Dermis blood vessel endothelial cell (primary cell): ENCODE measurements at regions not wholly inside any gene's neighbourhood (a gene's known extent, or its start where the extent isn't known, plus 50 kb on each side); places are given as distances from the start of the nearest gene placed in this dataset.

ENCODE experiments used
- DNase-seq: peaks from one replicate; pipeline ENCODE4 v3.0.0; 2010

DNA sequence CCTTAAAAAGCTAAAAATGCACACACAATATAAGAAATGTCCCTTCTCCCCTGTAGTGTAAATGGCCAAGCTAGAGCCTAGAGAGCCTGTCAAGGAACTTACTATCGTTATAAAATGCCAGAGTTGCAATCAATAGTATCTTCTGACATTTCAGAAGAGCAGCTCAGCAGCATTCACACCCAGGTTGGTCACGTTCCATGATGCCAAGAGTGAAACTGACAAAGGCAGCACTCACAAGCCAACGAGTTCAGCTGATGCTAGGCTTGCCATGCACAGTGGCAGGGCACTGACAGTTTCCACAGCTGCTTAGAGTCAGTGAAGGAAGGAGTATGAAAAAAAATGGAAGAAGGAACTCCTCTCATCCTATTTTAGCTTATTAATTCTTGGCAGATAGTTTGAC is 331.4 kb upstream of the CCDC54 start:
- no peak for DNase-seq

GRCh38 chr3:107055181-107055942 is 321.9 kb upstream of the CCDC54 start:
- no peak for DNase-seq

DNA sequence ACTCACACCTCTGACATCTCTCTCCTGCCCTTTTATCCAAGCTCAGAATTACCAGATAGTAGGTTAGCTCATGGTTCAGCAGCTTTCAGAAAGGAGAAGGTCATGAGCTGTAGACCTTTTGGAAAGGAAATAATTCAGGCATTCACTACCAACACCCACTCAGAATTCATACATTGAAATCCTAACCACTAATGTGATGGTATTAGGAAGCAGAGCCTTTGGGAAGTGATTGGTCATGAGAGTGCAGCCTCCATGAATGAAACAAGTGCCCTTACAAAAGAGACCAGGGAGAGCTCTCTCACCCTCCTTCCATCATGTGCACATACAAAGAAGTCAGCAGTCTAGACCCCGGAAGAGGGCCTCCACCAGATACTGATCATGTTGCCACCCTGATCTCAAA is 315.8 kb upstream of the CCDC54 start:
- DNase-seq, result no peak

DNA sequence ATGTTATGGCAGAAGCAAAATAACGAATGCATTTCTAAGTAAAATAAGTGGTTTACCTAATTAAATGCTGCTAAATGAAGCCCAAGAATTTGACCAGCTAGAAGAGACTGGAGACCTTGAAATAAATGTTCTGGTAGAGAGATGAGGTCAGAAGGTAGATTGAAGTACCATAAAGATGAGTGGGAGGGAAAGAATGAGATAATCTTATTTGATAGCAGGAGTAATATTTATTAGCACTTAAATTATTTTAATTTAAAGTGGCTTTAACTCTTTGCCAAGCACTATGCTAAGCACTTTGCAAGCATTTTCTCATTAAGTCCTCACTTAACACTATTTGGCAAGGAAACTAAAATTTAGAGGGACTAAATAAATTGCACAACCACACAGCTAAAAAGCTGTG is 314.9 kb upstream of the CCDC54 start:
- DNase-seq, result no peak

GRCh38 chr3:107062787-107063186 is 314.5 kb upstream of the CCDC54 start:
- DNase-seq, result no peak

DNA sequence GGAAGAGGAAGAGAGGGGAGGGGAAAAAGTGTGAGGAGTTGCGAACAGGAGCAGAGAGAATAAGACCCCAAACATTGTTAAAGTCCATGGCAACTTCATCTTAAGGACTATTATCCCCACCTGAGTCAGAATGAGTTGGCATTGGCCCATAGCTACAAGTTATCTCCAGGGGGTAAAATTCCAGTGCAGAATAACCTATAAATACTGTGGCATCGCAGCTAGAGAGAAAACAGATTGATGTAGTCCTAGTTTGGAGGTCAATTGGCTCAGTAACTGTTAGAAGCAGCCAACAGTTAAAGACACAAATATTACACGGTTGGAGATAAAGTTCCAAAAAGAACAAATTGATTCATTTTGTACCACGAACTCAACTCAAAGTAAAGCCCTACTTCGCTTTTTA is 313.9 kb upstream of the CCDC54 start:
- no peak for DNase-seq

DNA sequence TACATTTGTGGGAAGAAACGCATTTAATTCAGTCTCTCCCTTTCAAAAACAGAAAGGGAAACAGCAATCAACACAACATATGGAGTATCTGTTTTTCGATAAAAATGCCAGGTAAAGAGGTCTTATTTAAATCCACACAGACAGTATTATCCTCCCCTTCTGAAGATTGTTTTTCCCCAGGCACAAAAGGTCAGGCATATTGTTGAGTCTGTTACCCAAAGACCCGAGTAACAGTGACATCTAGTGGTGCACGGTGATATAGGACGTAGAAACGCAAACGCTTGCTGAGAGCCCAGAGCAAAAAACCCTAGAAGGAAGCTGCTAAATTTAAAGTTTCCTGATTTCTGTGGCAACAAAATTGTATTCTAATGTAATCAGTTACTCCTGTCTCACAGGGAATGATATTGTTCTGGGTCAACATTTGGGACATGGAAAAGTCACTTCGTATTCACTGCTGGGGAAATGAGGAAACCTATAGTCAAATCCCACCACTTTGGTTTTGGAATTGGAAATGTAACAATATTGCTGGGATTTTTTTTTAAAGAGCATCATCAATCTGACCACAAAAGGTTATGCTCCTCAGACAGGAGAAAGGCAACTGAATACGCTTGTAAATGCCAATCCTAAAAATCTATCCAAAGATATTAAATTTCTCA is 312.7 kb upstream of the CCDC54 start:
- peak; percentile 91 for DNase-seq

DNA sequence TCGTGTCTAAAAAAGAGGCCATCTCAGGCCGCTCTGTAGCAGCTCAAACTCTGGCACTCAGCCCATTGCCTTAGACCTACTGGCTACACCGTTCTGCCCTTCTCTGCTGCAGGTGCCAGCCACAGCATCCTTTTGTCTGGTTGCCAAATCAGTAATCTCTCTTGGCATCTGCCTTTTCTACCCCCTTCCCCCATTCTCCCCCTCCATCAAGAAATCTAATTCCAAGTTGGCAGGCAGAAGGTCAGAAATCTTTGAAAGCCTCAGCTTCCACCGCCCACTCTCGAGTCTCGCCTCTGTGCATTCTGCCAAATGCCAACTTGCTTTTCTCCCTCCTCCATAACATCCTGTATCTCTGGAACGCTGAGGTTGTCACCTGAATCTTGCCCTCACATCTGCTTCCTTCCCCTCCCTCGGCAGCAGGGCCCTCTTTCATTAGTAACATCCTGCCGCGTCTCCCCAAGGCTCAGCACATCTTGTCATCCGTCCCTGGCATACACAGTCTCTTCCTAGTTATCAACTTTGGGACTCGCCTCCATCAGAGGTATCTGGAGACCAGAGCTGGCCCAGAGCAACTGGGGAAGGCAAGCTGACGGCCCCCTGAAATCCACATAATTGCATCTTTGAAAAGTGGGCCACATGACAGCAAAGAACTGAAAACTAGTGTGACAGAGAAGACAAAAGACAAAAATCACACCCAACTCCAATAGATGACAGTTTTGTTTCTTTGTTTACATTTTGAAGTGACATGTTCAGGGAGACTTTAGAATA is 312.0 kb upstream of the CCDC54 start:
- DNase-seq, result peak; percentile 38

DNA sequence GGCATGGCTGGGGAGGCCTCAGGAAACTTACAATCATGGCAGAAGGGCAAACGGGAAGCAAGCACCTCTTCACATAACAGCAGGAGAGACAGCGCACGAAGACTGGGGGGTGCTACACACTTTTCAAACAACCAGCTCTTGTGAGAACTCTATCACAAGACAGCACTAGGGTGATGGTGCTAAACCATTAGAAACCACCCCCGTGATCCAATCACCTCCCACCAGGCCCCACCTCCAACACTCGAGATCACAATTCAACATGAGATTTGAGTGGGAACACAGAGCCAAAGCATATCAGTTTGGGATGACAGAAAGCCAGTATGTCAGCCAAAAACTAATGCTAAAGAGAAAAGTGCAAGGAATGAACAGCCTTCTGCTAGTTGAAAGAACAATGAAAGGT is 309.8 kb upstream of the CCDC54 start:
- no peak for DNase-seq

DNA sequence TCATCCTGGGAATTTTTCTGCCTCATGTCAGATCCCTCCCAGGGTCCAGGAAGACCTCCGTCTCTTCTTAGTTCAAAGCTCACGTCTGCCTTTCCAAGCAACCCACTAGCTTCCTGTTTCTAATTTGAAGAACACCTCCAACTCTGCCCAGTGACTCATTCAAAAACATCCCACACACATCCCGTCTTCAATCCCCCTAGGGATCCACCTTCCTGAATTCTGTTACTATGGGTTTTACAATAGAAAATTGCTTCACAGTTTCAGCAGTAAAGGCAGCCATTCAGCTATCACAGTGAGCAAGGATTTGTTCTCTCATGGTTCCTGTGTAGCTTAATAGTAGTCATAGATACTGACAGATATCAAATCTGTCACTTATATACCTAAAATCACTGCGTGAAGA is 308.3 kb upstream of the CCDC54 start:
- DNase-seq, result peak; percentile 90

DNA sequence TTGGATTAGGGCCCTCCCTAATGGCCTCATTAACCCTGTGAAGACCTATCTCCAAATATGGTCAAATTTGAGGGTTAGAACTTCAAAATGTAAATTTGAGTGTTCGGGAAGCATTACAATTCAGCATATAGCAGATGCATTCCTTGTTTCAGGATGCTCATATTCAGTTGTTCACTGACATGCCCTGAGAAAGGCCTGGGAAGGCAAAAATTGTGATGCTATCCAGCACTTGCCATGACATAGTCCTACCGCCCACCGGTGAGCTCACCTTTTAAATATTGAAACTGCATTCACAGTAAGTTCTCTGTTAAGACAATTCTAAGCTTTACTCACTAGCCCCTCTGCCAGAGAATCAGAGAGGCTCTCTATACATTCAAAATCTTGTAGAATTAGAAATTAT is 300.3 kb upstream of the CCDC54 start:
- DNase-seq, result no peak

DNA sequence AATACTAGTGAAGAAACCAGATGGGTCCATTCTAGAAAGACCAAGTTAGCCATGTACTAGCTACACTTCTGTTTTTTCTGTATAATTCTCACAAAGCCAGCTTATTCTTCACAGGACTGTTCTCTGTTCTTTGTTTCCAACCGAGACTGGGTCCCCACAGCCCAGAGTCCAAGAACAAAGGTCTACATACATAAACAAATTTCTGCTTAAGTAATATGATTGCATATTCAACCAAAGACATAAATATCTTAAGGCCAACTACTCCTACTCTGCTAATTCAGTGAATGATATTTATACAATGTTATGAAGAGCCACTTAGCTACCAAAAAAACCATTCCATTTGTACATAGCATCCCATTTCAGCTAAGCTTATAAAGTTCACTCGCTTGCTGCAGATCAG is 299.8 kb upstream of the CCDC54 start:
- no peak for DNase-seq

GRCh38 chr3:107082527-107082926 is 294.7 kb upstream of the CCDC54 start:
- no peak for DNase-seq

- DNase-seq, result no peak
These were observed 292.0 kb upstream of the CCDC54 start for GRCh38 chr3:107085261-107085660.

DNA sequence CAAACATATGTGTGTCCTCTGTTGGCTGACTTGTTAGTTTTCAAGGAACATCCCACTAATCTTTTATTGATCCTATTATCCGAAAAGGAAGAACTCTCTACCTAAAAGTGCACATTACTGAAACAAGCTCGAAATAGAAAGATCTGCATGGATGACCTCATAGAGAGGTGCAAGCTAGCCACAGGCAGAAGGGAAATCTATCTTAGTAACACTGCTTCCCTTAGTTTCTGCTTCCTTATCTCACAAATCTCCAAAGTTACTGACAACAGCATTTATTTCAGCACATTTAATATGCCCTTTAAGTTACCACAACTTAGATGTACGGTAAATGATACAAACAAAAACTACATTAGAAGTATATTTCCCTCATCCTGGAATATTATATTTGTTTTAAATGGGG is 285.1 kb upstream of the CCDC54 start:
- no peak for DNase-seq

DNA sequence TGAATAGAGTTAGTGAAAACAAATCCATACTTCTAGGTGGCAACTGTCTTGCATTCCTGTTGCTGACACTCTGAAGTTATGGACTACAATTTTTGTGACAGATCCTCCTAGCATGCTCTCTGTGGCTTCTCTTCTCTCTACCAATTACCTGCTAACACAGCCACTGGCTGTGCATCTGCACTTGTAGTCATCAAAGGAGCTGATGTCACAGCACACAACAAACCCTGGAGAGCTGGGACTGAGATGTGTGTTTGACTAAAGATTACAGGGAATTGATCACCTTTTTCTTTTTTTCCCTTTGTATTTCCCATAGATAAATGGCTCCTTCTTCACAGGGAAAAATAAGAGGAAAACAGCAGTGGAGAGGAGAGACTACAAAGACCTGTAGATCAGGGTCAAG is 278.4 kb upstream of the CCDC54 start:
- no peak for DNase-seq

GRCh38 chr3:107100137-107100536 is 277.1 kb upstream of the CCDC54 start:
- DNase-seq, result no peak

- DNase-seq, result no peak
These were observed 276.7 kb upstream of the CCDC54 start for GRCh38 chr3:107100573-107100972.

- no peak for DNase-seq
These were observed 273.5 kb upstream of the CCDC54 start for GRCh38 chr3:107103786-107104185.

DNA sequence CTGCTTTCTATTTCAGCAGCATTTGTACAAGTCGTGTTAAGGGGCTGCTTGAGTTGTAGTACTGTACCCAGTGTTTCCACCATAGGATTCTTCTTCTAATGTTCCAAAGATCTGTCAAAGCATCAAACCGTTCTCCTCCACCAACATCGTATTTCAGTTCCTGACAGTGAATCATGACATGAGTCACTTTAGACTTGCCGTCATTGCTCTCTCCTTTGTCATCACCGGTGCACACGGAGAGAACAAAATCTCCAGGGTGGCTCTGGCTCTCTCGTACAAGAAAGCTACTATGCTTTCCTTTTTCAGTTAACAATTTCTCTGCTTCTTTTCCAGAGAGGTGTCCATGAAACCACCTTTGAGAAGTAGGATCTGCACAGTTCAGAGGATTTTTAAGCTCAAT is 270.9 kb upstream of the CCDC54 start:
- DNase-seq, result no peak

DNA sequence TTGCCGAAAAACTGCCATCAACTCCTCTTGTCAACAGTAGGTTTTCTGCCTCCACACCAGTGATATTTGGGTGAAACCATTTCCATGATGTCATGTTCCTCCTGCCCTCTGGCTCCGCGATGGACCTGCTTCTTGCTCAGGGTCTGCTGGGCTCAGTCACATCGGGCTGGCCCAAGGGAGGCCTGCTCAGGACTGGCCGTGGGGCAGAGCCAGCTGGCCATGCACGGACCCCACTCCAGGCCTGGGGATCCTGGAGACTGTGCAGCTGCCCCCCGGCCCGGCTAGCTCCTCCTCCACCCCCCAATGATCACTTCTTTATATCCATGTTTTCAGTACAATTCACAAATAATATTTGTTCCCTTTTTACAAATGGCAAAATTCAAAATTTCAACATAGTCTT is 270.3 kb upstream of the CCDC54 start:
- DNase-seq, result no peak

GRCh38 chr3:107110596-107111305 is 266.5 kb upstream of the CCDC54 start:
- DNase-seq, result no peak

- no peak for DNase-seq
These were observed 265.4 kb upstream of the CCDC54 start for GRCh38 chr3:107111872-107112271.
